CD4-positive, alpha-beta T cell (primary cell): ENCODE measurements at regions not wholly inside any gene's neighbourhood (a gene's known extent, or its start where the extent isn't known, plus 50 kb on each side); places are given as distances from the start of the nearest gene placed in this dataset.

Experiments
- ATAC-seq: fragments of 200-7000 bp; cut with Tn5 transposase; one replicate; pipeline ENCODE4 v1.10.0; 2022; ENCODE audit warnings: mild to moderate bottlenecking; ENCODE audit not compliant: poor library complexity
- CTCF ChIA-PET: fragments of 350-600 bp; sonication (Branson Sonifier 250); formaldehyde crosslinking; loops from one replicate; lab custom pipeline; 2021; ENCODE audit warnings: antibody characterized with exemption, inconsistent platforms; lab: Charles Lee
- POLR2A ChIA-PET: fragments of 350-600 bp; sonication (Branson Sonifier 250); formaldehyde crosslinking; loops from one replicate; lab custom pipeline; 2021; ENCODE audit warnings: antibody characterized with exemption, inconsistent platforms; lab: Charles Lee
- DNase-seq, 14 experiments: peaks; one replicate each; pipeline ENCODE4 v3.0.0-alpha.2; 2013 to 2020; ENCODE audit warnings: mixed read lengths in 2 of 14
- H3K27ac ChIP-seq, 2 donors: one replicate each; pipeline versions ENCODE4 v1.5.1 to v1.7.0; 2013; ENCODE audit warnings: low read length in 2 of 2, low read depth in 1 of 2, mild to moderate bottlenecking in 1 of 2
- H3K27me3 ChIP-seq, 2 experiments: 1 replicate in 1 of 2; 2 replicates in 1 of 2; pipeline versions ENCODE4 v1.6.1 to v1.7.0; 2013; ENCODE audit warnings: low read length in 2 of 2, control low read depth in 1 of 2, mild to moderate bottlenecking in 1 of 2, moderate library complexity in 1 of 2; ENCODE audit not compliant: insufficient read depth in 2 of 2, control insufficient read depth in 1 of 2
- H3K36me3 ChIP-seq: one replicate; pipeline ENCODE4 v1.6.1; 2013; ENCODE audit warnings: low read length, control low read depth; ENCODE audit not compliant: insufficient read depth
- H3K4me1 ChIP-seq: one replicate; pipeline ENCODE4 v1.6.1; 2013; ENCODE audit warnings: low read length, control low read depth; ENCODE audit not compliant: insufficient read depth
- H3K4me3 ChIP-seq: one replicate; pipeline ENCODE4 v1.5.1; 2013; ENCODE audit warnings: mild to moderate bottlenecking, low read length, moderate library complexity
- H3K9me3 ChIP-seq, 2 experiments: 1 replicate in 1 of 2; 2 replicates in 1 of 2; pipeline versions ENCODE4 v1.6.1 to v1.7.0; 2013; ENCODE audit warnings: low read length in 2 of 2, mild to moderate bottlenecking in 2 of 2, control low read depth in 1 of 2, moderate library complexity in 1 of 2; ENCODE audit not compliant: control insufficient read depth in 1 of 2, insufficient read depth in 1 of 2
- H3K27ac Mint-ChIP-seq: one replicate; pipeline ENCODE4 v1.8.0; 2020; ENCODE audit warnings: mixed read lengths
- H3K27me3 Mint-ChIP-seq: one replicate; pipeline ENCODE4 v1.8.0; 2021; ENCODE audit warnings: mixed read lengths
- H3K36me3 Mint-ChIP-seq: one replicate; pipeline ENCODE4 v1.8.0; 2021; ENCODE audit warnings: low read depth, mixed read lengths
- H3K4me1 Mint-ChIP-seq: one replicate; pipeline ENCODE4 v1.8.0; 2021; ENCODE audit warnings: low read depth, mixed read lengths
- H3K4me3 Mint-ChIP-seq: one replicate; pipeline ENCODE4 v1.8.0; 2020; ENCODE audit warnings: mild to moderate bottlenecking, mixed read lengths
- H3K9me3 Mint-ChIP-seq: one replicate; pipeline ENCODE4 v1.8.0; 2020; ENCODE audit warnings: mixed read lengths
- intact Hi-C, 2 experiments: fragments of 100-400 bp; cut with DNase I in 1 of 2; cut with micrococcal nuclease in 1 of 2; formaldehyde crosslinking; loops; one replicate each; pipeline versions ENCODE4 v1.15.1 to v1.9.0; 2023 to 2025; cut with DNase I, micrococcal nuclease
- TF ChIP-seq, protein P1 (sequence below): fragments of 200-600 bp; IDR thresholded peaks from one replicate; pipeline ENCODE4 v1.8.0; 2022; ENCODE audit warnings: antibody characterized with exemption, mild to moderate bottlenecking

DNA sequence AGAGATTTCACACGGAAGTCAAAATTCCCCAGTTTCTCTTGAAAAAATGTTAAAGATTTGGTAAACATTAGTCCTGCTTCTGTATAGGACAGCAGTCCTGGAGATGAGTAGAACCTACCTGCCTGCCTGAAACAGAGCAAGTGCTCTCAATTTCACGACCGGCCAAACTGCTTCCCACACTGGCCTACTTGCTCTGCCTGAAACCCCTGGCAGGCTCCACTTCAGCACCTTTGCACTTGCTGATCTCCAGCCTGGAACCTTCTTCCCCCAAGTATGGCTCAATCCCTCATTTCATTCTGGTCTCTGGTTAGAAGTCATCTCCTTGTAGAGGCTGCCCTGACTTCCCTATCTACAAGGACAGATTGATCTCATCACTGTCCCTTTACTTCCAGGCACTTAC, 271.4 kb downstream of the DLEU7 start:
- DNase-seq = no peak
- H3K9me3 ChIP-seq = peaks cover 0 to 2% of the 10 kb centered on the region in 2 experiments
- Mint-ChIP-seq H3K27ac (no peak overlapping the region), H3K36me3 (no peaks in the 10 kb centered on the region), H3K4me3 (no peak overlapping the region), H3K4me1 (no peaks in the 10 kb centered on the region), H3K27me3 (no peaks in the 10 kb centered on the region), H3K9me3 (peaks cover 7% of the 10 kb centered on the region)
- H3K4me1 ChIP-seq = no peaks in the 10 kb centered on the region
- intact Hi-C loops = no loop called here
- TF ChIP-seq, protein P1, sequence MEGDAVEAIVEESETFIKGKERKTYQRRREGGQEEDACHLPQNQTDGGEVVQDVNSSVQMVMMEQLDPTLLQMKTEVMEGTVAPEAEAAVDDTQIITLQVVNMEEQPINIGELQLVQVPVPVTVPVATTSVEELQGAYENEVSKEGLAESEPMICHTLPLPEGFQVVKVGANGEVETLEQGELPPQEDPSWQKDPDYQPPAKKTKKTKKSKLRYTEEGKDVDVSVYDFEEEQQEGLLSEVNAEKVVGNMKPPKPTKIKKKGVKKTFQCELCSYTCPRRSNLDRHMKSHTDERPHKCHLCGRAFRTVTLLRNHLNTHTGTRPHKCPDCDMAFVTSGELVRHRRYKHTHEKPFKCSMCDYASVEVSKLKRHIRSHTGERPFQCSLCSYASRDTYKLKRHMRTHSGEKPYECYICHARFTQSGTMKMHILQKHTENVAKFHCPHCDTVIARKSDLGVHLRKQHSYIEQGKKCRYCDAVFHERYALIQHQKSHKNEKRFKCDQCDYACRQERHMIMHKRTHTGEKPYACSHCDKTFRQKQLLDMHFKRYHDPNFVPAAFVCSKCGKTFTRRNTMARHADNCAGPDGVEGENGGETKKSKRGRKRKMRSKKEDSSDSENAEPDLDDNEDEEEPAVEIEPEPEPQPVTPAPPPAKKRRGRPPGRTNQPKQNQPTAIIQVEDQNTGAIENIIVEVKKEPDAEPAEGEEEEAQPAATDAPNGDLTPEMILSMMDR = no peak
- H3K36me3 ChIP-seq = no peaks in the 10 kb centered on the region
- no peaks in the 10 kb centered on the region for H3K27me3 ChIP-seq
- ChIA-PET CTCF (no interaction called here), POLR2A (no interaction called here)
- no peak for ATAC-seq
- H3K4me3 ChIP-seq = no peak overlapping the region
- H3K27ac ChIP-seq = no peak overlapping the region

DNA sequence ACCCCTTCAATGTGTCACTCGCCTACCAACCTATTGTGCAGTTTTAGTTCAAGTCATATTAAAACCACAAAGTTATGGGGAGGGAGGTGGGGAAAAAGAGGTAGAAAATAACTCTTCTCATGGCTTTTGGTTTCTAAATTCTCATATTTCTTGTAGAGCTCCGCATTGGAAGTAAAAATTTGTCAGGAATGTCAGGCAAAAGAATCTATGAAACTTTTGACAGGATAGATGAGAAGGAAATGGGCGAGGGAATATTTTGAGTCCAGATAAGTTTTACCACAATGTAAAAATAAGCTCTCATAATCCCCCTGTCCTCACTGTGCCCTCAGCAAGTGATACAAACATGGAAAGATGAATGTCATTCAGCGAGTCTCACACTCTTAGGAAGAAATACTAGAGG, 270.4 kb downstream of the DLEU7 start:
- ATAC-seq (no peak), DNase-seq (no peak)
- Mint-ChIP-seq H3K9me3 (peaks cover 3% of the 10 kb centered on the region), H3K36me3 (no peaks in the 10 kb centered on the region), H3K27me3 (no peaks in the 10 kb centered on the region), H3K4me3 (no peak overlapping the region), H3K27ac (no peak overlapping the region), H3K4me1 (no peaks in the 10 kb centered on the region)
- H3K9me3 ChIP-seq = no peaks in the 10 kb centered on the region
- ChIA-PET CTCF (no interaction called here), POLR2A (no interaction called here)
- H3K4me3 ChIP-seq = no peak overlapping the region
- H3K4me1 ChIP-seq = no peaks in the 10 kb centered on the region
- no peaks in the 10 kb centered on the region for H3K36me3 ChIP-seq
- TF ChIP-seq, protein P1 = no peak
- no peak overlapping the region for H3K27ac ChIP-seq
- intact Hi-C loops = no loop called here
- no peaks in the 10 kb centered on the region for H3K27me3 ChIP-seq

DNA sequence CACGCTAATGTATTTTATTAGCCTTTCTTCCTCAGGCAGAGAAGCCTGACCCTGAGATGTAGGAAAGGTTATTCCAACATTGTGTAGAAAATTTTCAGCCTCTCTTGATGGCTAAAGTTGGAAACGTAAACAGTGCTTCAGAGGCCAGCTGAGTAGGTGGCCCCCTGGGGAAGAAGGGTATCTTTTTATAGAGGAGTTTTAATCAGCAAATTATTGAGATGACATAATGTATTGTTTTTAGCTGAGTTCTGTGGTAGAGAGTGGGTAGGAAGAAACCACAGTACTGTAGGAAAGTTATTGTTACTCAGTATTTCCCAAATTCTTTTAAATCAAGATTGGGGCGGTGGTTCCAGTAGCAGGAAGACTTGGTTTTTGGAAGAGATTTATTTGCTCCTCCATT, 268.8 kb downstream of the DLEU7 start:
- Histone ChIP-seq H3K4me1 (no peaks in the 10 kb centered on the region), H3K27me3 (no peaks in the 10 kb centered on the region), H3K9me3 (no peaks in the 10 kb centered on the region), H3K4me3 (no peak overlapping the region), H3K36me3 (no peaks in the 10 kb centered on the region), H3K27ac (no peak overlapping the region)
- H3K9me3 Mint-ChIP-seq = peaks cover 3% of the 10 kb centered on the region
- ChIA-PET CTCF (no interaction called here), POLR2A (no interaction called here)
- TF ChIP-seq, protein P1 = no peak
- no peak overlapping the region for H3K27ac Mint-ChIP-seq
- ATAC-seq = no peak
- H3K27me3 Mint-ChIP-seq = no peaks in the 10 kb centered on the region
- no peak overlapping the region for H3K4me3 Mint-ChIP-seq
- intact Hi-C loops = no loop called here
- no peak for DNase-seq
- no peaks in the 10 kb centered on the region for H3K4me1 Mint-ChIP-seq
- H3K36me3 Mint-ChIP-seq = no peaks in the 10 kb centered on the region
